Kidney epithelial cell (primary cell): ENCODE measurements at regions not wholly inside any gene's neighbourhood (a gene's known extent, or its start where the extent isn't known, plus 50 kb on each side); places are given as distances from the start of the nearest gene placed in this dataset.

Source experiments
- DNase-seq: peaks from one replicate; pipeline ENCODE4 v3.0.0-alpha.2; 2010; ENCODE audit warnings: low read depth
- H3K27me3 ChIP-seq: 2 replicates; pipeline ENCODE4 v1.6.0; 2011; ENCODE audit warnings: low read length; ENCODE audit not compliant: control insufficient read depth, insufficient read depth
- H3K36me3 ChIP-seq: 2 replicates; pipeline ENCODE4 v1.5.1; 2011; ENCODE audit warnings: low read length; ENCODE audit not compliant: control insufficient read depth, insufficient read depth
- H3K4me3 ChIP-seq: 2 replicates; pipeline ENCODE4 v1.5.1; 2011; ENCODE audit warnings: low read depth, mild to moderate bottlenecking, control low read depth, low read length
- CTCF ChIP-seq: IDR thresholded peaks from 2 replicates; pipeline ENCODE4 v1.5.1; 2011; ENCODE audit warnings: mild to moderate bottlenecking, moderate library complexity, low read length, control low read depth, inconsistent platforms; ENCODE audit not compliant: insufficient read depth, poor library complexity, severe bottlenecking

GRCh38 chr17:34161690-34162089, 93.4 kb upstream of the CCL2 start:
- peaks cover 19% of the 10 kb centered on the region for H3K27me3 ChIP-seq
- DNase-seq: no peak
- H3K36me3 ChIP-seq: no peaks in the 10 kb centered on the region
- no peak overlapping the region for H3K4me3 ChIP-seq
- TF ChIP-seq CTCF: no peak

- TF ChIP-seq CTCF: no peak
- no peak overlapping the region for H3K4me3 ChIP-seq
- no peaks in the 10 kb centered on the region for H3K36me3 ChIP-seq
- DNase-seq: no peak
- peaks cover 6% of the 10 kb centered on the region for H3K27me3 ChIP-seq
Observed at GRCh38 chr17:34163123-34163522, 92.0 kb upstream of the CCL2 start.

GRCh38 chr17:34163646-34164045, 91.4 kb upstream of the CCL2 start:
- Histone ChIP-seq H3K27me3 (peaks cover 1% of the 10 kb centered on the region), H3K4me3 (no peak overlapping the region), H3K36me3 (no peaks in the 10 kb centered on the region)
- TF ChIP-seq CTCF: peak; percentile 33
- no peak for DNase-seq

- Histone ChIP-seq H3K27me3 (no peaks in the 10 kb centered on the region), H3K36me3 (no peaks in the 10 kb centered on the region)
- TF ChIP-seq CTCF: no peak
Observed at GRCh38 chr17:34164837-34165236, 90.2 kb upstream of the CCL2 start.

GRCh38 chr17:34166352-34166751, 88.7 kb upstream of the CCL2 start:
- TF ChIP-seq CTCF: no peak
- no peaks in the 10 kb centered on the region for H3K27me3 ChIP-seq
- no peaks in the 10 kb centered on the region for H3K36me3 ChIP-seq
- H3K4me3 ChIP-seq: no peak overlapping the region
- no peak for DNase-seq

More at GRCh38 chr17:34164837-34165236, 90.2 kb upstream of the CCL2 start:
- DNase-seq: no peak
- no peak overlapping the region for H3K4me3 ChIP-seq

- H3K4me3 ChIP-seq: no peak overlapping the region
- no peaks in the 10 kb centered on the region for H3K27me3 ChIP-seq
- H3K36me3 ChIP-seq: no peaks in the 10 kb centered on the region
- TF ChIP-seq CTCF: no peak
- DNase-seq: no peak
Observed at GRCh38 chr17:34167354-34167753, 87.7 kb upstream of the CCL2 start.
